HG03064 (cell line): ENCODE measurements at regions not wholly inside any gene's neighbourhood (a gene's known extent, or its start where the extent isn't known, plus 50 kb on each side); places are given as distances from the start of the nearest gene placed in this dataset.
A peak's percentile ranks its signal among the peaks of the same experiment; 100 is the strongest.

Experiments used
- ATAC-seq: cut with Tn5 transposase; IDR thresholded peaks from one replicate; pipeline ENCODE4 v1.9.1; 2021; ENCODE audit warnings: low read depth; ENCODE audit not compliant: unreplicated experiment

- no peak for ATAC-seq
Measured at GRCh38 chr4:20393486-20394100, 141.9 kb downstream of the SLIT2 start.

- ATAC-seq, result no peak
Measured at GRCh38 chr4:20394512-20394911, 142.8 kb downstream of the SLIT2 start.

- peak; percentile 69 for ATAC-seq
Measured at GRCh38 chr4:20395160-20395773, 143.6 kb downstream of the SLIT2 start.

- ATAC-seq, result no peak
Measured at GRCh38 chr4:20403290-20403689, 151.6 kb downstream of the SLIT2 start.

- no peak for ATAC-seq
Measured at GRCh38 chr4:20403846-20404245, 152.1 kb downstream of the SLIT2 start.

- no peak for ATAC-seq
Measured at GRCh38 chr4:20408611-20409010, 156.9 kb downstream of the SLIT2 start.

GRCh38 chr4:20412072-20412471 lies 160.4 kb downstream of the SLIT2 start:
- no peak for ATAC-seq

- no peak for ATAC-seq
Measured at GRCh38 chr4:20416800-20417199, 165.1 kb downstream of the SLIT2 start.

- ATAC-seq, result peak; percentile 98
Measured at GRCh38 chr4:20418861-20419451, 167.3 kb downstream of the SLIT2 start.

- no peak for ATAC-seq
Measured at GRCh38 chr4:20420916-20421602, 169.4 kb downstream of the SLIT2 start.

GRCh38 chr4:20421603-20421985 lies 169.9 kb downstream of the SLIT2 start:
- ATAC-seq, result no peak

- ATAC-seq, result peak; percentile 58
Measured at GRCh38 chr4:20422398-20422797, 170.7 kb downstream of the SLIT2 start.

GRCh38 chr4:20423420-20423819 lies 171.7 kb downstream of the SLIT2 start:
- ATAC-seq, result no peak

- no peak for ATAC-seq
Measured at GRCh38 chr4:20426028-20426427, 174.3 kb downstream of the SLIT2 start.

GRCh38 chr4:20428436-20429160 lies 176.9 kb downstream of the SLIT2 start:
- no peak for ATAC-seq

- no peak for ATAC-seq
Measured at GRCh38 chr4:20430259-20430941, 178.7 kb downstream of the SLIT2 start.

- ATAC-seq, result no peak
Measured at GRCh38 chr4:20431543-20431951, 179.8 kb downstream of the SLIT2 start.

- ATAC-seq, result no peak
Measured at GRCh38 chr4:20432088-20432487, 180.4 kb downstream of the SLIT2 start.

GRCh38 chr4:20433097-20433705 lies 181.5 kb downstream of the SLIT2 start:
- no peak for ATAC-seq

GRCh38 chr4:20440170-20440569 lies 188.5 kb downstream of the SLIT2 start:
- ATAC-seq, result no peak
